GM06990 (cell line): ENCODE measurements at regions not wholly inside any gene's neighbourhood (a gene's known extent, or its start where the extent isn't known, plus 50 kb on each side); places are given as distances from the start of the nearest gene placed in this dataset.

Experiments
- DNase-seq: peaks from one replicate; pipeline ENCODE4 v3.0.0-alpha.2; 2011; ENCODE audit not compliant: insufficient read length; ENCODE audit errors: extremely low read depth
- H3K27me3 ChIP-seq: replicated peaks from 2 replicates; pipeline ENCODE4 v1.6.0; 2011; ENCODE audit warnings: low read length; ENCODE audit not compliant: control insufficient read depth, insufficient read depth
- H3K36me3 ChIP-seq: 2 replicates; pipeline ENCODE4 v1.5.1; 2011; ENCODE audit warnings: low read length; ENCODE audit not compliant: control insufficient read depth, insufficient read depth
- H3K4me3 ChIP-seq: replicated peaks from 2 replicates; pipeline ENCODE4 v1.5.1; 2011; ENCODE audit warnings: low read depth, mild to moderate bottlenecking, control low read depth, low read length
- TF ChIP-seq, protein P1 (sequence below): IDR thresholded peaks from 2 replicates; pipeline ENCODE4 v1.5.1; 2011; ENCODE audit warnings: low read length, control low read depth, mild to moderate bottlenecking, inconsistent platforms; ENCODE audit not compliant: insufficient read depth, poor library complexity, severe bottlenecking

DNA sequence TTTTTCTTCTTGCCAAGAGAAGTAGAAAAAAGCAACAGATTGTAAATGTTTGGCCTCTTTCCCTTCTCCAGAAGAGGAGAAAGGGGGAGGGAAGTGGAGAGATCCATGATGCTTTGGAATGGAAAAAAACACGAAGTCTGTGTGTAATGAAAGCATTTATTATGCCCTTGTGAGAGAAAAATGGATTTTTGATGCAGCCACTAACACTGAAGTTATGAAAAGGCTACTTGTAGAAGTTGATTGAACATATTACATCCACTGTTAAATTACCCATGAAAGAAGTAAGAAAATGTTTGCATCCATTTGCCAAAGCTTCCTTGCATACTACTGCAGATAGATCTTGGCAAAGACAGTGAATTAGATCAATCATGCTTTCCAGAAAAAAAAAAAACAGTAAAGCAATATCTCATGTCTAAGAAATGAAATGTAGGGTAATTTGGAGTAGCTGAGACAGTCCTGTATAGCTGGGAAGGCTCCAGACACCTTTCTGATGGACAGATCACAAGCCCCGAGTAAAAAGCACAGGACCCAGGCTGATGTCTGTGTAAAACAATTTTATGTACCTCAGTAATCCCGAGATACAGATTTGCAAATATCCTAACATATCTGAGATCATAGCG is 295.5 kb downstream of the PLOD2 start:
- TF ChIP-seq, protein P1, sequence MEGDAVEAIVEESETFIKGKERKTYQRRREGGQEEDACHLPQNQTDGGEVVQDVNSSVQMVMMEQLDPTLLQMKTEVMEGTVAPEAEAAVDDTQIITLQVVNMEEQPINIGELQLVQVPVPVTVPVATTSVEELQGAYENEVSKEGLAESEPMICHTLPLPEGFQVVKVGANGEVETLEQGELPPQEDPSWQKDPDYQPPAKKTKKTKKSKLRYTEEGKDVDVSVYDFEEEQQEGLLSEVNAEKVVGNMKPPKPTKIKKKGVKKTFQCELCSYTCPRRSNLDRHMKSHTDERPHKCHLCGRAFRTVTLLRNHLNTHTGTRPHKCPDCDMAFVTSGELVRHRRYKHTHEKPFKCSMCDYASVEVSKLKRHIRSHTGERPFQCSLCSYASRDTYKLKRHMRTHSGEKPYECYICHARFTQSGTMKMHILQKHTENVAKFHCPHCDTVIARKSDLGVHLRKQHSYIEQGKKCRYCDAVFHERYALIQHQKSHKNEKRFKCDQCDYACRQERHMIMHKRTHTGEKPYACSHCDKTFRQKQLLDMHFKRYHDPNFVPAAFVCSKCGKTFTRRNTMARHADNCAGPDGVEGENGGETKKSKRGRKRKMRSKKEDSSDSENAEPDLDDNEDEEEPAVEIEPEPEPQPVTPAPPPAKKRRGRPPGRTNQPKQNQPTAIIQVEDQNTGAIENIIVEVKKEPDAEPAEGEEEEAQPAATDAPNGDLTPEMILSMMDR, result no peak
- DNase-seq, result no peak
- H3K36me3 ChIP-seq, result no peaks in the 10 kb centered on the region

DNA sequence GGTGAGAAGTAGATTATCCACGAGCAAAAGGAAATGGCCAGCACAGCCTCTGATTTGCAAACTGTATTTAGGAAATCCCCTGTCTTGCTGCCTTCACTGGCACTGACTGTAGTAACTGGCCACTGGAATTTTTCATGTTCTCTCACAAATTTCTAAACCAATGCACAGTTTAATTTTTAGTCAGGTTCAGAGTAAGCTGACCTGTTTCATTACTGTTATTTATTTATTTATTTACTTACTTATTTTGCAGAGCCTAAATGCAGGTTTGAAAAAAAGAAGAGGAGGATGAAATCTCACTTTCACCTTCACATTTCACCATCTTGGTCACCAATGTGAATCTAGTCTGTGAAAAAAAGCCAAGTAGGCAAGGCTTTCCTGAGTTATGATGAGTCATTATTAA is 291.0 kb downstream of the PLOD2 start:
- H3K27me3 ChIP-seq, result no peaks in the 10 kb centered on the region
- DNase-seq, result peak; percentile 15
- no peak overlapping the region for H3K4me3 ChIP-seq
- no peaks in the 10 kb centered on the region for H3K36me3 ChIP-seq
- TF ChIP-seq, protein P1, result no peak

More for the DNA sequence above, 295.5 kb downstream of the PLOD2 start:
- Histone ChIP-seq H3K4me3 (no peak overlapping the region), H3K27me3 (no peaks in the 10 kb centered on the region)

DNA sequence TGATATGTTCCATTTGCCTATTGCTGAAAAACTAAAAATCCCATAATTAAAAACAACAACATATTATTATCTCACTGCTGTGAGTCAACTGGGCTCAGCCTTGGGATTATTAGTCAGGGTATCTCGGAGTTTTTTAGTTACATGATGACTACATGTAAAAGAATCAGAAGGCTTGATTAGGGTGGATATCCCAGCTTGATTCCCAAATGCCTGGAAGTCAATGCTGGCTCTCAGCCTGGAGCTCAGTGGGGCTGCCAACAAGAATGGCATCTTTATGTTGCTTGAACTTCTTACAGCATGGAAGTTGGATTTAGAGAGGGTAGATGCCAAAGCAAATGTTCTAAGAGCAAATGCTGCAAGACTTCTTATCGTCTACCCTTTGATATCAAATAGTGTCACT is 278.5 kb downstream of the PLOD2 start:
- no peak overlapping the region for H3K4me3 ChIP-seq
- no peaks in the 10 kb centered on the region for H3K36me3 ChIP-seq
- DNase-seq, result no peak
- TF ChIP-seq, protein P1, result no peak
- no peaks in the 10 kb centered on the region for H3K27me3 ChIP-seq

DNA sequence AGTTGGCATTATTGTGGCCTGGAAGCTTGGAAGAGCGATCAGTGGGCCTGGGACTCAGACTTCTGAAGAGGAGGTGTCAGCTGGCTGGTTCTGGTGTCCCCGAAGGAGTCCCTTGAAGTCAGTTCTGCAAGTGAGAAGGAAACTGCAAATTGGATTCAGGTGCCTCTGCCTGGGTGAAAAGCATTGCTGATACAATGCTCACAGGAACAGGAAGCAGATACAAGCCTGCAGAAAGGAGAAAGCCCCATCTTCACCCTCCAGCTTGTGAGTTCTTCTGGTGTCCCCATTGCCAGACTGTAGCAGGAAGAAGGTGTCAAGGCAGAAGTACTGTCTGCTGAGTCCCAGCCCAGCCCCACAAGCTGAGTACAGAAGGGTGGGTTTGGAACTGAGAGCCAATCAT is 271.3 kb downstream of the PLOD2 start:
- DNase-seq, result no peak
- TF ChIP-seq, protein P1, result no peak
- H3K36me3 ChIP-seq, result no peaks in the 10 kb centered on the region
- H3K4me3 ChIP-seq, result no peak overlapping the region
- no peaks in the 10 kb centered on the region for H3K27me3 ChIP-seq

DNA sequence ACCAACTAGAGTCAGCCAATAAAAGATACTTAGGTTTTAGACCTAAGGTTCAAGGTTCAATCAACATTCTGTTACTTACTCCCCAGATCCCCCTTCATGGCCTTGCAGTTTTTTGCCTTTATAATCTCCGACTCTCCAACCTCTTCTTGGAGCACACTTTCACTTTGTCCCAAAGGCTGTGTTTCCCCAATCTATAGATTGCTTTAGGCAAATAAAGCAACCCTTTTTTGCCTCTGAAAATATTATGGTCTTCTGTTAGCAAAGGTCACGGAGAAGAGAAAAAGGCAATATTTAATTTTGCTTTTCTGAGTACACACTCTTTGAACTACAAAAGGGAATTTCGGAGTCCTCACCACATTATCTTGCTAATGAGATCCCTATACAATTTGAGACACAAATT is 268.1 kb downstream of the PLOD2 start:
- H3K36me3 ChIP-seq, result no peaks in the 10 kb centered on the region
- TF ChIP-seq, protein P1, result no peak
- no peak for DNase-seq
- H3K4me3 ChIP-seq, result no peak overlapping the region
- H3K27me3 ChIP-seq, result no peaks in the 10 kb centered on the region

DNA sequence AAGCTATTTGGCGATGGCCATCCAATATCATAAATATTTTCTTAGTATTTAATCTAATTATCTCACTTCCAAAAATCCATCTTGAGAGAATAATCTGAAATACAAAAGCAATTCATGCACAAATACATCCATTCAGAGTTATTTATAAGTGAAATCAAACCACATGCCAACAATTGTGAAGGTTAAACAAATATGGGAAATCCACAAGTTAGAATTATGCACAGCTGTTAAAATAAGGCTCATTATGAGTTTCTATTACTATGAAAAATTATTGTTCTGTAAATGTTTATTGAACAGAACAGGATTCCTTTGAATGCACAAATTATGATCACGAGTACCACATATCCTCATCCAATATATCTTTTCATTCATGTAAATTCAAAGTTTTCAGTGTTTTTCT is 267.7 kb downstream of the PLOD2 start:
- no peak overlapping the region for H3K4me3 ChIP-seq
- no peaks in the 10 kb centered on the region for H3K27me3 ChIP-seq
- no peak for DNase-seq
- H3K36me3 ChIP-seq, result no peaks in the 10 kb centered on the region
- TF ChIP-seq, protein P1, result no peak
